ENCODE measurements at regions not wholly inside any gene's neighbourhood (a gene's known extent, or its start where the extent isn't known, plus 50 kb on each side); places are given as distances from the start of the nearest gene placed in this dataset.

DNA sequence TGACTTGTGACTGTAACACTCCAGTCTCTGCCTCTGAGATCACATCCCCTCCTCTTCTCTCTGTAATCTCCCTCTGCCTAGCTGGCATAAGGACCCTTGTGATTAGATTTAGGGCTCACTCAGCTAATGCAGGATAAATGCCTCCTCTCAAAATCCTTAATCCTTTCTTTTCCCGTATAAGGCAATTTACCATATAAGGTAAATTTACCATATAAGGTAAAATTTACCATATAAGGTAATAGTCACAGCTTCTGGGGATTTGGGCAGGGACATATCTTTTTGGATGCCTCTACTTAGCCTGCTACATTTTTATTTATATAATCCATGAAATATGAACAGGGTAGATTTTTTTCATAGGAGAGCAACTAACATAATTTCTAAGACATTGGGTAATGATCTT lies 318.0 kb upstream of the PUM3 start:
- Mint-ChIP-seq H3K4me3 (no peak overlapping the region), H3K36me3 (ENCODE audit: low read depth) (no peaks in the 10 kb centered on the region), H3K27ac (no peak overlapping the region), H3K9me3 (peaks cover 4% of the 10 kb centered on the region), H3K4me1 (no peaks in the 10 kb centered on the region), H3K27me3 (ENCODE audit: low read depth) (no peaks in the 10 kb centered on the region)
- TF ChIP-seq, protein P1, sequence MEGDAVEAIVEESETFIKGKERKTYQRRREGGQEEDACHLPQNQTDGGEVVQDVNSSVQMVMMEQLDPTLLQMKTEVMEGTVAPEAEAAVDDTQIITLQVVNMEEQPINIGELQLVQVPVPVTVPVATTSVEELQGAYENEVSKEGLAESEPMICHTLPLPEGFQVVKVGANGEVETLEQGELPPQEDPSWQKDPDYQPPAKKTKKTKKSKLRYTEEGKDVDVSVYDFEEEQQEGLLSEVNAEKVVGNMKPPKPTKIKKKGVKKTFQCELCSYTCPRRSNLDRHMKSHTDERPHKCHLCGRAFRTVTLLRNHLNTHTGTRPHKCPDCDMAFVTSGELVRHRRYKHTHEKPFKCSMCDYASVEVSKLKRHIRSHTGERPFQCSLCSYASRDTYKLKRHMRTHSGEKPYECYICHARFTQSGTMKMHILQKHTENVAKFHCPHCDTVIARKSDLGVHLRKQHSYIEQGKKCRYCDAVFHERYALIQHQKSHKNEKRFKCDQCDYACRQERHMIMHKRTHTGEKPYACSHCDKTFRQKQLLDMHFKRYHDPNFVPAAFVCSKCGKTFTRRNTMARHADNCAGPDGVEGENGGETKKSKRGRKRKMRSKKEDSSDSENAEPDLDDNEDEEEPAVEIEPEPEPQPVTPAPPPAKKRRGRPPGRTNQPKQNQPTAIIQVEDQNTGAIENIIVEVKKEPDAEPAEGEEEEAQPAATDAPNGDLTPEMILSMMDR (IDR thresholded peaks at IDR 0.05; ENCODE audit: unreplicated experiment in 3 of 3), result no peak

DNA sequence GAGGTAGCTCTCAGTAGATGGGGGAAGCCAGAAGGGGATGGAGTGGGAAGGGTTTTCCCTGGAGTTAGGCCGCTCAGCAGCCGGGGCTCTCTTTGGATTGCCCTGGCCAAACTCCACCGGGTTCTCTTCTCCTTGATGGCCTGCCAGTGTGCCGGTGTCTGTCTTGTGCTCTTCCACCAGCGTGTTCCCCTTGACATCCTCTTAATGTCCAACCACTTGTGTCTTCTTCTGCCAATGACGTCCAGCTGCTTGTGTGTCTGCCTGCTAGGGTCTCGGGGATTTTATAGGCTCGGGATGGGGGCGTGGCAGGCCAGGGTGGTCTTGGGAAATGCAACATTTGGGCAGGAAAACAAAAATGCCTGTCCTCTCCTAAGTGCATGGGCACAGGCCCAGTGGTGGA lies 313.1 kb upstream of the PUM3 start:
- H3K9me3 Mint-ChIP-seq, result peaks cover 3% of the 10 kb centered on the region
- TF ChIP-seq, protein P1 (IDR thresholded peaks at IDR 0.05; ENCODE audit: unreplicated experiment in 3 of 3), result no peak
- H3K27me3 Mint-ChIP-seq (ENCODE audit: low read depth), result no peaks in the 10 kb centered on the region
- H3K36me3 Mint-ChIP-seq (ENCODE audit: low read depth), result no peaks in the 10 kb centered on the region
- no peak overlapping the region for H3K27ac Mint-ChIP-seq
- H3K4me3 Mint-ChIP-seq, result no peak overlapping the region
- H3K4me1 Mint-ChIP-seq, result no peaks in the 10 kb centered on the region

DNA sequence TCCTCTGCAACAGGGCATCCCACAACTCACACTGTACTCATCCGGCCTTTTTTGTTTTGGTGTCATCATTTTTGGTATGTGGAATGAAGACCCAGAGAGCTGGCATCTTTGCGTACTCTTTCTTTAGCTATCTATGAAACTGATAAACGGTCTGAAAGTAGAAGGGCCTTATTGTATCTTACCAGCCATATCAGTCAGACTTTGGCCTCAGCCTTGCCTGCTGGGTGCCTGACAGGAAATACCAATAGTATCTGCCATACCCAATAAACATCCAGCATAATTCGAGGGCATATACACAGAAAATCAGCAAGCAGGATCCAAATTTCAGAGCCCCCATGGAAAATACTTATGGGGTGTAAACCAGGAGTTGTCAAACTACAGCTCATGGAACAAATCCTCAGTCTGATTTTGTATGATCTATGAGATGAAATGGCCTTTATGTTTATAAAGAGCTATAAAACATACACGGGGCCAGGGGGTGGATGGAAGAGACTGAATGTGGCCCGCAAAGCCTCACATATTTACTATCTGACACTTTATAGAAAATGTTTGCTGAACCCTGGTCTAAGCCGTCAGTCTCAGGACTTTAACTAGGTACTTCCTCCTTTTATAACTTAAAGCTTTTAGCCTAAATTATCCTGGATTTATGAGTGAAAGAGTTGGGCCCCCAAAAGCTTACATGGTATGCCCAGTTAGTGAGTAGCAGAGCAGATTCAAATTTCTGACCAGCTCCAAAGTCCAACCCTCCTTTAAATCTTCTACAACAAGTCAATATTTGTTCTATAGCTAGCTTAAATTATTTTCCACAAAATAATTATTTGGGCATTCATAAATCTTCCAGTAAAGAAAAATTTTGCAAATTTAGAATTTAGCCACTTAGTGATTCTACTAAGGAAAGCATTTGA lies 308.0 kb upstream of the PUM3 start:
- Mint-ChIP-seq H3K27me3 (ENCODE audit: low read depth) (no peaks in the 10 kb centered on the region), H3K4me1 (peaks cover 8% of the 10 kb centered on the region), H3K4me3 (no peak overlapping the region), H3K9me3 (no peaks in the 10 kb centered on the region), H3K36me3 (ENCODE audit: low read depth) (no peaks in the 10 kb centered on the region), H3K27ac (no peak overlapping the region)
- TF ChIP-seq, protein P1 (IDR thresholded peaks at IDR 0.05; ENCODE audit: unreplicated experiment in 3 of 3), result no peak

DNA sequence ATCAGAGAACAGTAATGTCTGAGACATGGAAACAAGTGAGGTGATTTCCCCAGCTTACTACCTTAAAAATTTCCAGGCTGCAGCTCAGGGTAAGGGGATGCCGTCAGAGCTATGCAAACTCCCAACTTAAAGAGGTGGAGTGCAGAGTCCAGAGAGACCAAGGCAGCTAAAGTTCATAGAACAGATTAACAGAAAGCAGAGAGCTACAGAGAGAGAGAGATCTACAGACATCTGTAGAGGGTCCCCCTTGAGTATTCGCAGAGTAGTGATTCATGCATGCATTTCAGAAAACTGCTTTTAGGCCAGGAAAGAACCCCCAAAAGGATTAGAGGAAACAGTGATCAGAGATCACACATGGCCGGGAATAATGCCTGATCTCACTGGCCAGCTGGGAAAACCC lies 306.2 kb upstream of the PUM3 start:
- H3K27ac Mint-ChIP-seq, result peak overlapping the region in 1 of 3 experiments; percentile 16
- TF ChIP-seq, protein P1 (IDR thresholded peaks at IDR 0.05; ENCODE audit: unreplicated experiment in 3 of 3), result no peak

DNA sequence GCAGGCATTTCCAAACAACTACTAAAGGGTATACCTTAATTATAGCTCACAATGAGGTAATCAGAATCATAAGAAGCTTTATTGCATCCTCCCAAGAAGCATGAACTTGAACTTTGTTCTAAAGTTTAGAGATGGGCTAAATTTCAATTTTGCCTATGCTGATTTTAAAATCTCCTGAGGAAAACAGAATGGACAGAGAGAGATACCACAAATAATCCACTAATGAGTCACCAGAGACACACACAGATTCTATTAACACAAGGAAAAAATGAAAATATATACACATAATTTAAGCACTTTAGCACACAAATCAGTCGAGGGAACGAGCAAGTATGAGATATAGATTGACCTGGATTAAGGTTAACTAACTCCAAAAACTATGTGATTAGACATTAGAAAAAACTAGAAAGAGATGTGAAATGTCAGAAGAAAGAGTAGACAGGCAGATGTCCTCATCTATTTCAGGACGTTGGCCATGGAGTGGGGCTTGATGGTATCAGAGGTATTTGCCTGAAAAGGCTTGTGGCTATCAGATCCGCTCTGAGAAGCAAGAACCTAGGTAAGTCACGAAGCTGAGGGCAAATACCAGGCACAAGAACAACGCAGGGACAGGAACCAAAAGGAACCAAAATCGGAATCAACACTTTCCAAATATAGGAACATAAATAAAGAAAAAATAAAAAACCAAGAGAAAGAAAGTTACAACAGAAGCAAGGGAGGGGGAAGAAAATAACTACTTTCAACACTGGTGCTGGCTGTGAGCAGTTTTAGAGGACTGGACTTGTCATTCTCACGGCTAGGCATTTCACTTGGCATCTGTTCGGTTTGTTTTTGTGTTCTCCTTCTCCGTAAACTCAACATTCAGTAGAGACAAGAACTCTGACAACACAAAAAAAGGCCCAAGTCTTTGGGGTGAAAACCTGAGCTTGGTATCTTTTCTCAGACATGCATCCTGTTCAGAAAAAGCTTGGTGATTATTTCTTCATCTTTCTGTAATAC lies 294.6 kb upstream of the PUM3 start:
- Mint-ChIP-seq H3K9me3 (peaks cover 10% of the 10 kb centered on the region), H3K27ac (no peak overlapping the region), H3K4me1 (peaks cover 9% of the 10 kb centered on the region), H3K4me3 (no peak overlapping the region), H3K27me3 (ENCODE audit: low read depth) (no peaks in the 10 kb centered on the region), H3K36me3 (ENCODE audit: low read depth) (peaks cover 2% of the 10 kb centered on the region)
- TF ChIP-seq, protein P1 (IDR thresholded peaks at IDR 0.05; ENCODE audit: unreplicated experiment in 3 of 3), result no peak

More for the DNA sequence above, 306.2 kb upstream of the PUM3 start:
- Mint-ChIP-seq H3K4me3 (no peak overlapping the region), H3K4me1 (peaks cover 8% of the 10 kb centered on the region), H3K9me3 (peaks cover 8% of the 10 kb centered on the region), H3K27me3 (ENCODE audit: low read depth) (no peaks in the 10 kb centered on the region), H3K36me3 (ENCODE audit: low read depth) (no peaks in the 10 kb centered on the region)
